Psoas muscle (tissue), 7 donors: ENCODE measurements at regions not wholly inside any gene's neighbourhood (a gene's known extent, or its start where the extent isn't known, plus 50 kb on each side); places are given as distances from the start of the nearest gene placed in this dataset.
A peak's percentile ranks its signal among the peaks of the same experiment; 100 is the strongest.

ENCODE experiments used
- ATAC-seq, 4 donors: fragments of 200-7000 bp; cut with Tn5 transposase; one replicate each; pipeline ENCODE4 v1.9.1; 2020; ENCODE audit warnings: moderate library complexity in 3 of 4, mild to moderate bottlenecking in 2 of 4
- DNase-seq, 2 donors: peaks; one replicate each; pipeline ENCODE4 v3.0.0-alpha.2; 2020
- H3K27ac ChIP-seq: fragments of 200-600 bp; one replicate; pipeline ENCODE4 v1.8.0; 2022
- H3K27me3 ChIP-seq, 3 donors: fragments of 200-600 bp in 1 of 3; one replicate each; pipeline versions ENCODE4 v1.6.1 to v1.8.0; 2013 to 2022; ENCODE audit warnings: low read length in 2 of 3, mild to moderate bottlenecking in 2 of 3, moderate library complexity in 1 of 3; ENCODE audit not compliant: insufficient read depth in 3 of 3
- H3K36me3 ChIP-seq, 2 donors: fragments of 200-600 bp in 1 of 2; one replicate each; pipeline versions ENCODE4 v1.6.1 to v1.8.0; 2013 to 2022; ENCODE audit warnings: low read depth in 1 of 2, mild to moderate bottlenecking in 1 of 2, moderate library complexity in 1 of 2; ENCODE audit not compliant: insufficient read depth in 1 of 2
- H3K4me1 ChIP-seq: fragments of 200-600 bp; one replicate; pipeline ENCODE4 v1.8.0; 2022
- H3K4me3 ChIP-seq: fragments of 200-600 bp; one replicate; pipeline ENCODE4 v1.8.0; 2022; ENCODE audit warnings: mild to moderate bottlenecking
- H3K9me3 ChIP-seq: fragments of 200-600 bp; one replicate; pipeline ENCODE4 v1.8.0; 2022
- WGBS, 3 donors: extraction: QIAGEN DNeasy Blood & Tissue Kit; methylation state at CpG; one replicate each; pipeline versions ENCODE4 v1.1.6 to v1.1.7; 2013; 5-methylcytosine and 5-hydroxymethylcytosine counted together
- intact Hi-C, 2 donors: fragments of 100-400 bp; cut with DNase I; formaldehyde crosslinking; loops; one replicate each; pipeline versions ENCODE4 v1.11.0 to v1.14.2; 2022
- TF ChIP-seq, protein P1 (sequence below): fragments of 200-600 bp; IDR thresholded peaks from one replicate; pipeline ENCODE4 v1.8.0; 2022; ENCODE audit warnings: antibody characterized with exemption
- donor health status: healthy with polysubstance abuse.
- donor health status: DM: no; HTN: no; CAD: no; lungs with moderate emphysema.
- donor health status: Bipolar disorder and iron deficiency.
- donor health status: healthy.
- donor health status: DM: yes; HTN: yes; CAD: no.
- donor health status: DM: no; HTN: no; CAD: no.
- donor health status: DM: yes; HTN: yes; CAD: no.

DNA sequence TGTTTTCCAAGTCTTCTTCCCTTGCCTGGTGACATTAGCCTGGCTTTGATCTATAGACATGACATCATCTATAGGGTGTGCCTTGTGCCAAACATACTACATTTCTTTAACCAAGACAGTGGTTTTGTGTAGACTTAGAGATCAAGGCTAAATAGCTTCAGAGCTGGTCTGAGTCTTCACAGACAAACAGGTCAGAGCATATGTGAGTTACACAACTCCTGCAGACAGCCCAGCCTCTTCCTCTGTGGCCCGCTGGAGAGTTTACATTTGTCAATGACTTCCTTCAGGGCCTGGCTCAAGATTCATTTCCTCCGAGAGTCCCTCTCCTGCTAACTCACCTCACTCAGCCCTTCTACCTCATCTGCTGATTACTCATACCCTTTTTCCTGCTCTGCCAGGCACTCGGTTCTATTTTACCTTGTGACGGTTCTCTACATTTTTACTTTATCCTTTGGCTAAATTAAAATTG, 73.1 kb upstream of the TANC2 start:
- Histone ChIP-seq H3K4me1 (peaks cover 14% of the 10 kb centered on the region), H3K27me3 (peaks cover 0 to 3% (median 0%) of the 10 kb centered on the region in 3 donors), H3K9me3 (no peaks in the 10 kb centered on the region), H3K27ac (no peak overlapping the region), H3K4me3 (no peak overlapping the region), H3K36me3 (no peaks in the 10 kb centered on the region)
- ATAC-seq (peak in 1 of 4 donors; percentile 21), DNase-seq (no peak)
- intact Hi-C loops, result no loop called here
- TF ChIP-seq, protein P1, sequence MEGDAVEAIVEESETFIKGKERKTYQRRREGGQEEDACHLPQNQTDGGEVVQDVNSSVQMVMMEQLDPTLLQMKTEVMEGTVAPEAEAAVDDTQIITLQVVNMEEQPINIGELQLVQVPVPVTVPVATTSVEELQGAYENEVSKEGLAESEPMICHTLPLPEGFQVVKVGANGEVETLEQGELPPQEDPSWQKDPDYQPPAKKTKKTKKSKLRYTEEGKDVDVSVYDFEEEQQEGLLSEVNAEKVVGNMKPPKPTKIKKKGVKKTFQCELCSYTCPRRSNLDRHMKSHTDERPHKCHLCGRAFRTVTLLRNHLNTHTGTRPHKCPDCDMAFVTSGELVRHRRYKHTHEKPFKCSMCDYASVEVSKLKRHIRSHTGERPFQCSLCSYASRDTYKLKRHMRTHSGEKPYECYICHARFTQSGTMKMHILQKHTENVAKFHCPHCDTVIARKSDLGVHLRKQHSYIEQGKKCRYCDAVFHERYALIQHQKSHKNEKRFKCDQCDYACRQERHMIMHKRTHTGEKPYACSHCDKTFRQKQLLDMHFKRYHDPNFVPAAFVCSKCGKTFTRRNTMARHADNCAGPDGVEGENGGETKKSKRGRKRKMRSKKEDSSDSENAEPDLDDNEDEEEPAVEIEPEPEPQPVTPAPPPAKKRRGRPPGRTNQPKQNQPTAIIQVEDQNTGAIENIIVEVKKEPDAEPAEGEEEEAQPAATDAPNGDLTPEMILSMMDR, result no peak
- 64 to 70% (median 69%) methylated on average over 4 of the region's 4 CpGs for WGBS, 3 donors

DNA sequence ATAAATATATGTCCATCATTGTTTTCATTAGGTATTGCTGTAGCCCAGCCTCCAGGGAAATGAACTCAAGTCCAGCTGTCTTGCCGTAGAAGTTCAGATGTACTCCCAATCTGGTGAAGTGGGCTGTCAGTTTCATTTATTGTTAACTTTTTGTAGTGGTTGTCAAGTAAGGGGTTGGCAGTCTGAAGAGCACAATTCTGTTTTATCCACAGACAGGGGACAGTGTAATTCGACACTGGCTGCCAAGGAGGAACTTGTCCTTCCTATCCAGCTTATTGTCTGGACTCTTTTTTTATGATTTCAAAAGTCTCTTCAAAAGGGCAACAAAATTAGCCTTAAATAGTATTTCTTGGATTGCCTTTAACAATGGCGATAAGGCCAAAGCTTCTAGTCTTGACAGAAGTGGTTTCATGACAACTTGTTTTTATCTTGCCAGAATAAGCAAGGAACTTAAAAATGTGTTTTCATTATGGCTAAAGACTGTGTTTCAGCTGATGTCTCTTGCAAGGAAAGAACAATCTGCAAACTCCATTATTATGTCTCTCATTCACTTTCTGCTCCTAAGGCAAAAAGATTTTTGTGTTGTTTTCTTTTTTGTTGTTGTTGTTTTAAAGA, 73.9 kb upstream of the TANC2 start:
- Histone ChIP-seq H3K27ac (no peak overlapping the region), H3K36me3 (no peaks in the 10 kb centered on the region), H3K4me3 (no peak overlapping the region), H3K4me1 (peaks cover 11% of the 10 kb centered on the region), H3K9me3 (no peaks in the 10 kb centered on the region), H3K27me3 (peaks cover 0 to under 1% (median 0%) of the 10 kb centered on the region in 3 donors)
- TF ChIP-seq, protein P1, result no peak
- ATAC-seq (no peak), DNase-seq (no peak)
- 29 to 41% (median 39%) methylated on average over 3 of the region's 3 CpGs for WGBS, 3 donors
- intact Hi-C loops, result no loop called here

DNA sequence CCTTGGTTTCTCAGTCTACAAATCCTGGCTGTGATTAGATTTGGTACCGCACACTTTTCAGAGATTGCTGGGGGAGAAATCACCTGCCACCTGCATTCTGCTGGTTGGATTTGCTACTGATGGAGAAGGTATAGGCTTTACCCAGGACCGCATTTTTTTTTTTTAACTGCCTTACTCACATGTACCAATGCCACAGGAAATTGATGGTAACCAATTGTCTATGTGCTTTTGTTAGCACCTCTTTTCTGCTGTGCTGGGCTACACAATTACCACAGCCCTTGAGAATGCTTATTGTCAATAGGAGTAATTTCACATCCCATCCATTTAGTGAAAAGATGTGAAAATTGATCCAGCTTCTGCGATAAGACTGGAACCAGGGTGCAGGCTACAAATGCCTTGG, 74.4 kb upstream of the TANC2 start:
- Histone ChIP-seq H3K36me3 (no peaks in the 10 kb centered on the region), H3K9me3 (no peaks in the 10 kb centered on the region), H3K4me3 (no peak overlapping the region), H3K27ac (no peak overlapping the region), H3K4me1 (peaks cover 11% of the 10 kb centered on the region), H3K27me3 (no peaks in the 10 kb centered on the region)
- intact Hi-C loops, result no loop called here
- 91 to 95% (median 91%) methylated on average over 3 of the region's 3 CpGs for WGBS, 3 donors
- DNase-seq (no peak), ATAC-seq (no peak)
- TF ChIP-seq, protein P1, result no peak

DNA sequence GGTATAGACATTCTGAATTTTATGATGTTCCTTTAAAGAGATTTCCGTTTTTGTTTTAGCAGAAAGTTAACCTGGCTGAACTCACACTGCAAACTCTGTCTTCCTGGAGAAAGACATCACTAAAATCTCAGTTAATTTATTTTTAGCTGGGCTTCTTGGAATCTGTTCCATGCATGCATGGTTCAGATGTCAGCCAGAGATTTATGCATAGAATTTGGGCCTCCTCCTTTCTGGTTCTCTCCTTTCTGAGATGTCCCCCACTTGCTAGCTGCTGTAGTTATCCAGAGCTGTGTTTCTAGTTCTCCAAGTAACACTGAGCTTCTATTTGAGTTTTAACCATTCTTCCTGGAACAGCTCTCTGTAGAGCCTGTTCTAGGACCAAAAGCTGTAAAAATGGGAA, 77.3 kb upstream of the TANC2 start:
- intact Hi-C loops, result no loop called here
- no peak overlapping the region for H3K4me3 ChIP-seq
- H3K27ac ChIP-seq, result no peak overlapping the region
- no peak for ATAC-seq
- H3K36me3 ChIP-seq, result no peaks in the 10 kb centered on the region
- peaks cover 11% of the 10 kb centered on the region for H3K4me1 ChIP-seq
- TF ChIP-seq, protein P1, result no peak
- 35 to 66% (median 52%) methylated on average over 1 of the region's 1 CpG for WGBS, 3 donors
- no peaks in the 10 kb centered on the region for H3K9me3 ChIP-seq
- no peaks in the 10 kb centered on the region for H3K27me3 ChIP-seq
- DNase-seq, result no peak

DNA sequence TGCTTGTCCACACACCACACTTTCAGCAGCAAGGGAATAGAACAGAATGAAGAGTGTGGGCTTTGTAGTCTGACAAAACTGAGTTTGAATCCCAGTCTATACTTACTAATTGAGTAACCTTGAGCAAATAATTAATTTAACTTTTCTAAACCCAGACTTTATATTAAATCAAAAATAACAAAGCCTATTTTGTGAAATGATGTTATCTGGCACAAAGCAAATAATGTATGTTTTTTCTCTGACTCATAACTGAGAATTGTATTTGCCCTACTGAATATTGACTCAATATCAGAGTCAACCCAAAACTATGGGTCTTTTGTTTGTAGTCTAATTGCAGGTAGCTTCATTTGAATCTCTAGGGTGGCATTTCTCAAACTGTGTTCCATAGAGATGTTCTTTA, 77.9 kb upstream of the TANC2 start:
- H3K4me1 ChIP-seq, result peaks cover 11% of the 10 kb centered on the region
- TF ChIP-seq, protein P1, result no peak
- no peak for ATAC-seq
- H3K4me3 ChIP-seq, result no peak overlapping the region
- H3K9me3 ChIP-seq, result no peaks in the 10 kb centered on the region
- no peak overlapping the region for H3K27ac ChIP-seq
- no peaks in the 10 kb centered on the region for H3K27me3 ChIP-seq
- H3K36me3 ChIP-seq, result no peaks in the 10 kb centered on the region
- no peak for DNase-seq
- intact Hi-C loops, result no loop called here
